GM19397 (cell line): ENCODE measurements at regions not wholly inside any gene's neighbourhood (a gene's known extent, or its start where the extent isn't known, plus 50 kb on each side); places are given as distances from the start of the nearest gene placed in this dataset.
"Not testable (repeated sequence)": the region's sequence is repeated elsewhere in the genome, so short reads cannot be mapped to it uniquely, and the experiment has no call there.

Experiments
- ATAC-seq: cut with Tn5 transposase; IDR thresholded peaks from one replicate; pipeline ENCODE4 v1.9.1; 2021; ENCODE audit warnings: mild to moderate bottlenecking, moderate library complexity; ENCODE audit not compliant: unreplicated experiment

GRCh38 chr9:108430655-108431054 is 425.1 kb downstream of the ACTL7B start:
- no peak for ATAC-seq

- no peak for ATAC-seq
Measured at GRCh38 chr9:108427751-108428150, 428.0 kb downstream of the ACTL7B start.

GRCh38 chr9:108426421-108426940 is 429.3 kb downstream of the ACTL7B start:
- ATAC-seq: not testable (repeated sequence)

- no peak for ATAC-seq
Measured at GRCh38 chr9:108423433-108423832, 432.4 kb downstream of the ACTL7B start.

GRCh38 chr9:108419379-108419778 is 436.4 kb downstream of the ACTL7B start:
- no peak for ATAC-seq

- no peak for ATAC-seq
Measured at GRCh38 chr9:108417726-108418125, 438.1 kb downstream of the ACTL7B start.

GRCh38 chr9:108417312-108417711 is 438.5 kb downstream of the ACTL7B start:
- no peak for ATAC-seq

- no peak for ATAC-seq
Measured at GRCh38 chr9:108416324-108416723, 439.5 kb downstream of the ACTL7B start.

- no peak for ATAC-seq
Measured at GRCh38 chr9:108413809-108414208, 442.0 kb downstream of the ACTL7B start.

- no peak for ATAC-seq
Measured at GRCh38 chr9:108412755-108413154, 443.0 kb downstream of the ACTL7B start.

- no peak for ATAC-seq
Measured at GRCh38 chr9:108411632-108412031, 444.2 kb downstream of the ACTL7B start.

- no peak for ATAC-seq
Measured at GRCh38 chr9:108410161-108410560, 445.6 kb downstream of the ACTL7B start.

GRCh38 chr9:108400297-108400696 is 455.5 kb downstream of the ACTL7B start:
- ATAC-seq: no peak

GRCh38 chr9:108399851-108400250 is 455.9 kb downstream of the ACTL7B start:
- no peak for ATAC-seq

- no peak for ATAC-seq
Measured at GRCh38 chr9:108397286-108397685, 458.5 kb downstream of the ACTL7B start.

GRCh38 chr9:108396611-108397010 is 459.2 kb downstream of the ACTL7B start:
- ATAC-seq: no peak

- no peak for ATAC-seq
Measured at GRCh38 chr9:108396193-108396592, 459.6 kb downstream of the ACTL7B start.

GRCh38 chr9:108395421-108395820 is 460.4 kb downstream of the ACTL7B start:
- no peak for ATAC-seq

- ATAC-seq: no peak
Measured at GRCh38 chr9:108394726-108395125, 461.1 kb downstream of the ACTL7B start.

- not testable (repeated sequence) for ATAC-seq
Measured at GRCh38 chr9:108393481-108394001, 462.2 kb downstream of the ACTL7B start.

GRCh38 chr9:108392877-108393276 is 462.9 kb downstream of the ACTL7B start:
- ATAC-seq: no peak

- ATAC-seq: no peak
Measured at GRCh38 chr9:108389056-108389455, 466.7 kb downstream of the ACTL7B start.

- ATAC-seq: no peak
Measured at GRCh38 chr9:108386859-108387384, 468.9 kb downstream of the ACTL7B start.
